ENCODE measurements at regions not wholly inside any gene's neighbourhood (a gene's known extent, or its start where the extent isn't known, plus 50 kb on each side); places are given as distances from the start of the nearest gene placed in this dataset.

GRCh38 chr15:31487811-31488436 lies 161.3 kb downstream of the KLF13 start:
- Histone ChIP-seq H3K27me3 (ENCODE audit: control insufficient read depth, insufficient read depth, low read length, poor library complexity, severe bottlenecking) (peaks cover 36% of the 10 kb centered on the region), H3K4me1 (ENCODE audit: control insufficient read depth, insufficient read depth, low read length) (no peaks in the 10 kb centered on the region), H3K9me3 (ENCODE audit: control insufficient read depth, low read length) (peaks cover 4% of the 10 kb centered on the region), H3K4me3 (ENCODE audit: insufficient read depth, low read depth, low read length) (no peak overlapping the region), H3K27ac (ENCODE audit: insufficient read depth, low read depth, low read length, poor library complexity, severe bottlenecking) (no peak overlapping the region), H3K36me3 (ENCODE audit: control insufficient read depth, insufficient read depth, low read length) (no peaks in the 10 kb centered on the region)
- WGBS, 2 experiments = 83% methylated on average over 6 of the region's 6 CpGs

GRCh38 chr15:31488437-31489204 lies 162.0 kb downstream of the KLF13 start:
- no peaks in the 10 kb centered on the region for H3K4me1 ChIP-seq (ENCODE audit: control insufficient read depth, insufficient read depth, low read length)
- peaks cover 29% of the 10 kb centered on the region for H3K27me3 ChIP-seq (ENCODE audit: control insufficient read depth, insufficient read depth, low read length, poor library complexity, severe bottlenecking)
- no peak overlapping the region for H3K4me3 ChIP-seq (ENCODE audit: insufficient read depth, low read depth, low read length)
- no peaks in the 10 kb centered on the region for H3K36me3 ChIP-seq (ENCODE audit: control insufficient read depth, insufficient read depth, low read length)
- WGBS, 2 experiments = 54% methylated on average over 7 of the region's 7 CpGs
- H3K9me3 ChIP-seq (ENCODE audit: control insufficient read depth, low read length) = peaks cover 4% of the 10 kb centered on the region
- H3K27ac ChIP-seq (ENCODE audit: insufficient read depth, low read depth, low read length, poor library complexity, severe bottlenecking) = no peak overlapping the region

DNA sequence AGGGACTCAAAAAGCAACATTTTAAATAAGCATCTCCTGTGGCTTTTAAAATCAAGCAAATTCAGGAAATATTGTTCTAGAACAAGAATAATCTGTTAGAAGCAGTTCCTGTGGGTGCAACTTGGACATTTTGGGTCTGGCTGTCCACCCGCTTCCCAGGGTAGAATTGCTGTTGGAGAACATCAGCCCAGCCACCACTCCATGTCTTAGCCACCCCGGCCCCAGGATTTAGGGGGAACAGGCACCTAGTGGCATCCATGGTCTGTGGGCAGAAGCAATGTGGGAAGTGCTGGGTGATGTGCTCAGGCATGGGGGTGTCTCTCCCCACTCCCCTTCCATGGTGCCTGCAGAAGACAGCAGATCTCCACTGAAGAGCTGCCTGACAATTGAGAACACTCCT lies 162.6 kb downstream of the KLF13 start:
- H3K9me3 ChIP-seq (ENCODE audit: control insufficient read depth, low read length) = peaks cover 3% of the 10 kb centered on the region
- 97 to 100% methylated on average over 2 of the region's 2 CpGs for WGBS, 2 experiments
- peaks cover 24% of the 10 kb centered on the region for H3K27me3 ChIP-seq (ENCODE audit: control insufficient read depth, insufficient read depth, low read length, poor library complexity, severe bottlenecking)
- no peak overlapping the region for H3K4me3 ChIP-seq (ENCODE audit: insufficient read depth, low read depth, low read length)
- H3K4me1 ChIP-seq (ENCODE audit: control insufficient read depth, insufficient read depth, low read length) = no peaks in the 10 kb centered on the region
- H3K36me3 ChIP-seq (ENCODE audit: control insufficient read depth, insufficient read depth, low read length) = no peaks in the 10 kb centered on the region
- no peak overlapping the region for H3K27ac ChIP-seq (ENCODE audit: insufficient read depth, low read depth, low read length, poor library complexity, severe bottlenecking)

DNA sequence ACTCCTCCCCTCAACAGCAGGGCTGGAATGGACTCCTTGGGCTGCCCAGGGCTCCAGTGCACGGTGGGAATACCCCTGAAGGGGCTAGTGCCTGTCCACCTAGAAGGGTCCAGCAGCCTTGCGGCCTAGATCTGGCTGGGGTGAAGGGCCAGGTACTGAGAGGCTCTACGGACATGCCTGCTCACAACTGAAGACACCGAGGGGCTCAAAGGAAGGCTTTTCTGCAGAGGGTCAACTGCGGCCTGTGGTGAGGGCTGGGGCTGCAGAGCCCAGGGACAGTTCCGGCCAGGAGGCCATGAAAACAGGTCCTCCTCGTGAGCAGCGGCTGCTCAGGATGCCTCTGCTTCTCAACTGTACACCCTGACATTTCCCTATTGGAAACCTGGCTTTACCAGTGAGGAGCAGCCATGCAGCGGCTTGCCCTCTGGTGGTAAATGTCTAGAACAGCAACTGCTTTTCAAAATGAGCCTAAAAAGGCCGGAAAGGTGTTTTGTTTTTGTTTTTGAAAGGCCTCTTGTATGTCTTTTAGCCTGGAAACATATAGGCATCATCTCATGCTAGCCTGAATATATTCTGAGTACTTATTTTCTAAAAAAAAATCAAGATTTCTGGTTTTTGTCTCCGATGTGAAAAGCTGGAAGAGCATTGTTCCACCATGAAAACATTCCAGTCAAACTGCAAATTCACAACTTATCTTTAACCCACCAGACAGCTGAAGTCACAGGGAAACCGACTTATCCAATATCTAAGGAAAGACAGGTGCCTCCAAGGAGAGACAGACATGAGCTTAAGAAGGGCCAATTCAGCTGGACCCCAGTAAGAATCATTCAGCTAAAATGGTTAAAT lies 163.4 kb downstream of the KLF13 start:
- H3K36me3 ChIP-seq (ENCODE audit: control insufficient read depth, insufficient read depth, low read length) = no peaks in the 10 kb centered on the region
- H3K27ac ChIP-seq (ENCODE audit: insufficient read depth, low read depth, low read length, poor library complexity, severe bottlenecking) = no peak overlapping the region
- H3K27me3 ChIP-seq (ENCODE audit: control insufficient read depth, insufficient read depth, low read length, poor library complexity, severe bottlenecking) = peaks cover 16% of the 10 kb centered on the region
- whole genome bisulfite sequencing, 2 experiments = 58 to 67% methylated on average over 12 of the region's 12 CpGs
- H3K4me3 ChIP-seq (ENCODE audit: insufficient read depth, low read depth, low read length) = no peak overlapping the region
- peaks cover 2% of the 10 kb centered on the region for H3K9me3 ChIP-seq (ENCODE audit: control insufficient read depth, low read length)
- H3K4me1 ChIP-seq (ENCODE audit: control insufficient read depth, insufficient read depth, low read length) = no peaks in the 10 kb centered on the region

GRCh38 chr15:31494786-31495185 lies 168.2 kb downstream of the KLF13 start:
- Histone ChIP-seq H3K9me3 (ENCODE audit: control insufficient read depth, low read length) (peaks cover 2% of the 10 kb centered on the region), H3K4me3 (ENCODE audit: insufficient read depth, low read depth, low read length) (no peak overlapping the region), H3K36me3 (ENCODE audit: control insufficient read depth, insufficient read depth, low read length) (no peaks in the 10 kb centered on the region), H3K27ac (ENCODE audit: insufficient read depth, low read depth, low read length, poor library complexity, severe bottlenecking) (no peak overlapping the region), H3K4me1 (ENCODE audit: control insufficient read depth, insufficient read depth, low read length) (no peaks in the 10 kb centered on the region), H3K27me3 (ENCODE audit: control insufficient read depth, insufficient read depth, low read length, poor library complexity, severe bottlenecking) (no peaks in the 10 kb centered on the region)
- whole genome bisulfite sequencing, 2 experiments = 87 to 93% methylated on average over 4 of the region's 4 CpGs

GRCh38 chr15:31495281-31495680 lies 168.6 kb downstream of the KLF13 start:
- 94 to 96% methylated on average over 4 of the region's 4 CpGs for WGBS, 2 experiments
- H3K4me1 ChIP-seq (ENCODE audit: control insufficient read depth, insufficient read depth, low read length) = no peaks in the 10 kb centered on the region
- H3K27me3 ChIP-seq (ENCODE audit: control insufficient read depth, insufficient read depth, low read length, poor library complexity, severe bottlenecking) = no peaks in the 10 kb centered on the region
- H3K27ac ChIP-seq (ENCODE audit: insufficient read depth, low read depth, low read length, poor library complexity, severe bottlenecking) = no peak overlapping the region
- H3K36me3 ChIP-seq (ENCODE audit: control insufficient read depth, insufficient read depth, low read length) = no peaks in the 10 kb centered on the region
- H3K9me3 ChIP-seq (ENCODE audit: control insufficient read depth, low read length) = peaks cover 2% of the 10 kb centered on the region
- H3K4me3 ChIP-seq (ENCODE audit: insufficient read depth, low read depth, low read length) = no peak overlapping the region

DNA sequence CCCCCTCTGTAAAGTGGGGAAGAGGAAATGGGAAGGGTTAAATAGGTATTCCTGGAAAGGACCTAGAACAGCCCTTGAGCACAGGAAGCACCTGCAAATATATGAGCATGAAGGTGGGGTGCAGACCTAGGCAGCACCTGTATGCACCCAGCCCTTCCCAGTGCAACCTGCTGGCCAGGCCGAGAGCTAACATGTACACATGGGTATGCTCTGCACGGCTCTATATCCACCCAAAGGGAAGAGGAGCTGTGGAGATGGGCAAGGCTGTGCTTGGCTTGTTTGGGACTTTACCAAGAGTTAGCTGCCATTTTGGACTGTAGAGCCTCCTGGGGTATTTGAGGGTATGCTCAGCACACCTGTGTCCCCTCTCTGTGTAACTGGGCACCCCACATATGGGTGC lies 171.2 kb downstream of the KLF13 start:
- Histone ChIP-seq H3K4me1 (ENCODE audit: control insufficient read depth, insufficient read depth, low read length) (no peaks in the 10 kb centered on the region), H3K4me3 (ENCODE audit: insufficient read depth, low read depth, low read length) (no peak overlapping the region), H3K9me3 (ENCODE audit: control insufficient read depth, low read length) (no peaks in the 10 kb centered on the region), H3K36me3 (ENCODE audit: control insufficient read depth, insufficient read depth, low read length) (no peaks in the 10 kb centered on the region), H3K27me3 (ENCODE audit: control insufficient read depth, insufficient read depth, low read length, poor library complexity, severe bottlenecking) (no peaks in the 10 kb centered on the region), H3K27ac (ENCODE audit: insufficient read depth, low read depth, low read length, poor library complexity, severe bottlenecking) (no peak overlapping the region)
- WGBS, 2 experiments = 88 to 95% methylated on average over 2 of the region's 2 CpGs

GRCh38 chr15:31498329-31498728 lies 171.7 kb downstream of the KLF13 start:
- H3K4me3 ChIP-seq (ENCODE audit: insufficient read depth, low read depth, low read length) = no peak overlapping the region
- 100% methylated on average over 1 of the region's 1 CpG for WGBS, 2 experiments

DNA sequence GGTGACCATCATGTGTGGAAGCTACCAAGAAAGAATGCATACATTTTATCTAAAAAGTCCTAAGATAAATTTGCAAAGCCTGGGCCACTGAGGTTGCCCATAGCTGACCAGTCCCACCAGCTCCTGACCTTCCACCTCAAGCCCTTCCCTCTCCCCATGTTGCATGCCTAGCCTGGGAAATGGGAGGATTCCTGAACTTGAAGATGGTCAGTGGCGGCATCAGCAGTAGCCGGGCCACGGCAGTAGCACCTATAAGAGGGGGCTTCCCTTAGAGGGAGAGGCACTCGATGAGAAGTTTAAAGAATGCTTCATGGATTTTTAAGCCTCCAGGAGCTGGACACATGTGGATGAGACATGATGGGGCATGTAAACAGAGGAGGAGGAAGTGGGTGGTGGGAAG lies 172.1 kb downstream of the KLF13 start:
- Histone ChIP-seq H3K36me3 (ENCODE audit: control insufficient read depth, insufficient read depth, low read length) (no peaks in the 10 kb centered on the region), H3K4me3 (ENCODE audit: insufficient read depth, low read depth, low read length) (no peak overlapping the region)
- 95 to 96% methylated on average over 4 of the region's 4 CpGs for WGBS, 2 experiments

More at GRCh38 chr15:31498329-31498728, 171.7 kb downstream of the KLF13 start:
- Histone ChIP-seq H3K9me3 (ENCODE audit: control insufficient read depth, low read length) (no peaks in the 10 kb centered on the region), H3K4me1 (ENCODE audit: control insufficient read depth, insufficient read depth, low read length) (no peaks in the 10 kb centered on the region), H3K27me3 (ENCODE audit: control insufficient read depth, insufficient read depth, low read length, poor library complexity, severe bottlenecking) (no peaks in the 10 kb centered on the region), H3K27ac (ENCODE audit: insufficient read depth, low read depth, low read length, poor library complexity, severe bottlenecking) (no peak overlapping the region), H3K36me3 (ENCODE audit: control insufficient read depth, insufficient read depth, low read length) (no peaks in the 10 kb centered on the region)

More for the DNA sequence above, 172.1 kb downstream of the KLF13 start:
- H3K27ac ChIP-seq (ENCODE audit: insufficient read depth, low read depth, low read length, poor library complexity, severe bottlenecking) = no peak overlapping the region
- H3K4me1 ChIP-seq (ENCODE audit: control insufficient read depth, insufficient read depth, low read length) = no peaks in the 10 kb centered on the region
- H3K9me3 ChIP-seq (ENCODE audit: control insufficient read depth, low read length) = no peaks in the 10 kb centered on the region
- no peaks in the 10 kb centered on the region for H3K27me3 ChIP-seq (ENCODE audit: control insufficient read depth, insufficient read depth, low read length, poor library complexity, severe bottlenecking)
